Natural killer cell (primary cell): ENCODE measurements at regions not wholly inside any gene's neighbourhood (a gene's known extent, or its start where the extent isn't known, plus 50 kb on each side); places are given as distances from the start of the nearest gene placed in this dataset.

Experiments used
- ATAC-seq, 3 donors: fragments of 150-1000 bp in 2 of 3; fragments of 200-7000 bp in 1 of 3; cut with Tn5 transposase; 1 replicate in 1 of 3; 2 replicates in 2 of 3; pipeline ENCODE4 v1.10.0; 2021; ENCODE audit warnings: mild to moderate bottlenecking in 2 of 3, moderate library complexity in 2 of 3
- DNase-seq, 2 donors: peaks; one replicate each; pipeline versions ENCODE4 v3.0.0 to v3.0.0-alpha.2; 2013 to 2021; ENCODE audit warnings: mixed read lengths in 1 of 2
- H3K27ac ChIP-seq: one replicate; pipeline ENCODE4 v1.5.1; 2013; ENCODE audit warnings: mild to moderate bottlenecking, low read length
- H3K27me3 ChIP-seq: one replicate; pipeline ENCODE4 v1.6.1; 2013; ENCODE audit warnings: low read length; ENCODE audit not compliant: control insufficient read depth, insufficient read depth
- H3K36me3 ChIP-seq: one replicate; pipeline ENCODE4 v1.6.1; 2013; ENCODE audit warnings: low read length; ENCODE audit not compliant: control insufficient read depth, insufficient read depth
- H3K4me1 ChIP-seq: one replicate; pipeline ENCODE4 v1.6.1; 2013; ENCODE audit warnings: low read length; ENCODE audit not compliant: control insufficient read depth, insufficient read depth
- H3K4me3 ChIP-seq: one replicate; pipeline ENCODE4 v1.5.1; 2013; ENCODE audit warnings: low read length
- H3K9me3 ChIP-seq: one replicate; pipeline ENCODE4 v1.6.1; 2013; ENCODE audit warnings: low read length; ENCODE audit not compliant: control insufficient read depth, insufficient read depth
- H3K27ac Mint-ChIP-seq, 2 donors: one replicate each; pipeline ENCODE4 v1.8.0; 2022; ENCODE audit warnings: mild to moderate bottlenecking in 2 of 2, mixed read lengths in 2 of 2, moderate library complexity in 1 of 2
- H3K27me3 Mint-ChIP-seq, 2 donors: one replicate each; pipeline ENCODE4 v1.8.0; 2022; ENCODE audit warnings: low read depth in 2 of 2, mixed read lengths in 2 of 2
- H3K36me3 Mint-ChIP-seq: one replicate; pipeline ENCODE4 v1.8.0; 2022; ENCODE audit warnings: mixed read lengths
- H3K4me1 Mint-ChIP-seq, 2 donors: one replicate each; pipeline ENCODE4 v1.8.0; 2022; ENCODE audit warnings: mixed read lengths in 2 of 2
- H3K4me3 Mint-ChIP-seq: one replicate; pipeline ENCODE4 v1.8.0; 2022; ENCODE audit warnings: mild to moderate bottlenecking, moderate library complexity, mixed read lengths
- H3K9me3 Mint-ChIP-seq, 2 donors: one replicate each; pipeline ENCODE4 v1.8.0; 2022; ENCODE audit warnings: mixed read lengths in 2 of 2
- WGBS: methylation state at CpG from one replicate; pipeline ENCODE4 v1.1.7; 2013; ENCODE audit warnings: missing lambda C conversion rate; ENCODE audit not compliant: insufficient coverage; 5-methylcytosine and 5-hydroxymethylcytosine counted together
- intact Hi-C: fragments of 100-400 bp; cut with micrococcal nuclease; formaldehyde crosslinking; loops from one replicate; pipeline ENCODE4 v1.14.2; 2022
- TF ChIP-seq, protein P1 (sequence below): fragments of 200-600 bp; IDR thresholded peaks from one replicate; pipeline ENCODE4 v1.8.0; 2022; ENCODE audit warnings: antibody characterized with exemption

DNA sequence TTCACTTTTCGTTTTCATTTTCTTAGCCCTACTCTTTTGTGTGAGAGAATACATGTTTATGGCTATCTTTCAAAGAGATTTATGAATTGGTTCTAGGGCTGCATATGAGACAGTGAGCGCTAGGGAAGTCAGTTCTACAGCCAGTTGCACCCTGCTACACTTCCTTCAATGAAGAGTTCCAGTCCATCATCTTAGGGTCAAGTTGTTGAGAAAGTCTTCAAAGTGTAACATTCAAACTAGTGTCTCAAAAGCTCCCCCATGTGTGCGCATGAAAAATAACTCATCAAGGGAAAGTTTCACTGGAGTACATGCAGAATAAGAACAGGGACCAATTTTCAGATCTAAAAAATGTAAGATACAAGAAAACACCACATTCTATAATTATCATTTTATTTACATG lies 317.2 kb downstream of the DEPDC1B start:
- no peaks in the 10 kb centered on the region for H3K36me3 Mint-ChIP-seq
- intact Hi-C loops, result no loop called here
- 38% methylated on average over 3 of the region's 3 CpGs for WGBS

DNA sequence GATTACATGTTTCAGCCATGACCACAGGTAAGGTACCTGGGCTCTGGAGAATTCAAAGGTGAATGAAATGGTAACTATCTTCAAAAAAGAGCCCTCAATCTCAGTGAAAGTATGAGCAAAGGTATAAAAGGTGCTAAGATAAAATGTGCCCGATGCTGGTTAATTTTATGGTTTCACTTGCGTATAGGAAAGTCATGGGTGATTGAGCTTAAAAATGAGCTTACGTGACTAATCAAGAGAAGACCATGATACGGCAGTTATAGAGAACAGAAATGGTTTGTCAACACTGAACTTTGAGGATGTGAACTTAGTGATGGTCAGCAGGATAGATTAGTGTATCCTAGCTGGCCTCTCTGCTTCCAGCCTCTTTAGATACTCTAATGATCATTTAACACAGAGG lies 320.1 kb downstream of the DEPDC1B start:
- intact Hi-C loops, result no loop called here

More for the DNA sequence above, 317.2 kb downstream of the DEPDC1B start:
- H3K4me1 ChIP-seq, result no peaks in the 10 kb centered on the region
- no peak overlapping the region for H3K4me3 ChIP-seq
- H3K36me3 ChIP-seq, result no peaks in the 10 kb centered on the region
- DNase-seq (no peak), ATAC-seq (no peak)
- H3K27ac ChIP-seq, result no peak overlapping the region
- H3K9me3 ChIP-seq, result no peaks in the 10 kb centered on the region
- Mint-ChIP-seq H3K9me3 (peaks cover 0 to 3% of the 10 kb centered on the region in 2 donors), H3K27ac (no peak overlapping the region), H3K4me3 (no peak overlapping the region), H3K27me3 (no peaks in the 10 kb centered on the region), H3K4me1 (no peaks in the 10 kb centered on the region)
- TF ChIP-seq, protein P1, sequence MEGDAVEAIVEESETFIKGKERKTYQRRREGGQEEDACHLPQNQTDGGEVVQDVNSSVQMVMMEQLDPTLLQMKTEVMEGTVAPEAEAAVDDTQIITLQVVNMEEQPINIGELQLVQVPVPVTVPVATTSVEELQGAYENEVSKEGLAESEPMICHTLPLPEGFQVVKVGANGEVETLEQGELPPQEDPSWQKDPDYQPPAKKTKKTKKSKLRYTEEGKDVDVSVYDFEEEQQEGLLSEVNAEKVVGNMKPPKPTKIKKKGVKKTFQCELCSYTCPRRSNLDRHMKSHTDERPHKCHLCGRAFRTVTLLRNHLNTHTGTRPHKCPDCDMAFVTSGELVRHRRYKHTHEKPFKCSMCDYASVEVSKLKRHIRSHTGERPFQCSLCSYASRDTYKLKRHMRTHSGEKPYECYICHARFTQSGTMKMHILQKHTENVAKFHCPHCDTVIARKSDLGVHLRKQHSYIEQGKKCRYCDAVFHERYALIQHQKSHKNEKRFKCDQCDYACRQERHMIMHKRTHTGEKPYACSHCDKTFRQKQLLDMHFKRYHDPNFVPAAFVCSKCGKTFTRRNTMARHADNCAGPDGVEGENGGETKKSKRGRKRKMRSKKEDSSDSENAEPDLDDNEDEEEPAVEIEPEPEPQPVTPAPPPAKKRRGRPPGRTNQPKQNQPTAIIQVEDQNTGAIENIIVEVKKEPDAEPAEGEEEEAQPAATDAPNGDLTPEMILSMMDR, result no peak
- no peaks in the 10 kb centered on the region for H3K27me3 ChIP-seq

DNA sequence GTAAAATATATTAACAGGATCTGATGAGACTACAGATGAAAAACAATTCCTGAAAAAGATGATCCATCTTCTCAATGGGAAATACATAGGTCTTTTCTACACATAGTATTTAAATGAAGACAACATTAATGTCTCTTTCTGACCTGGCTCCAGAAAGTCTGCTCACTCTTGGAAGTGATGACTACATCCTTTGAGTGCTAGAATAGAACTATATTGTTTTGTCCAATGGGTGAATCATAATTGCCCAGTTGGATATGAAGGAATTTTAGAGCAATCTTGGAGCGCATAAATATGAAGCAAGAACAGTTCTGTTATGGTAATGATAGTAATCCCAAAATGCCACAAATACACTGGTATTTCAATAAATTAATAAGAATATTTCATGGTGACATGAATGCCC lies 322.1 kb downstream of the DEPDC1B start:
- intact Hi-C loops, result no loop called here
- no peaks in the 10 kb centered on the region for H3K4me1 Mint-ChIP-seq
- TF ChIP-seq, protein P1, result no peak
- Histone ChIP-seq H3K9me3 (no peaks in the 10 kb centered on the region), H3K4me1 (no peaks in the 10 kb centered on the region), H3K4me3 (no peak overlapping the region), H3K36me3 (no peaks in the 10 kb centered on the region), H3K27ac (no peak overlapping the region), H3K27me3 (no peaks in the 10 kb centered on the region)
- no peak for DNase-seq
- peaks cover 3 to 7% of the 10 kb centered on the region in 2 donors for H3K9me3 Mint-ChIP-seq
- ATAC-seq, result no peak
- H3K36me3 Mint-ChIP-seq, result no peaks in the 10 kb centered on the region
- no peak overlapping the region for H3K4me3 Mint-ChIP-seq
- H3K27ac Mint-ChIP-seq, result no peak overlapping the region
- WGBS, result 100% methylated on average over 1 of the region's 1 CpG
- no peaks in the 10 kb centered on the region for H3K27me3 Mint-ChIP-seq

More for the DNA sequence above, 320.1 kb downstream of the DEPDC1B start:
- H3K4me1 ChIP-seq, result no peaks in the 10 kb centered on the region
- Mint-ChIP-seq H3K27me3 (no peaks in the 10 kb centered on the region), H3K36me3 (no peaks in the 10 kb centered on the region), H3K4me1 (no peaks in the 10 kb centered on the region), H3K4me3 (no peak overlapping the region), H3K9me3 (peaks cover 5% of the 10 kb centered on the region in 2 donors), H3K27ac (no peak overlapping the region)
- no peaks in the 10 kb centered on the region for H3K27me3 ChIP-seq
- TF ChIP-seq, protein P1, result no peak
- no peak overlapping the region for H3K4me3 ChIP-seq
- H3K9me3 ChIP-seq, result no peaks in the 10 kb centered on the region
- no peak for DNase-seq
- no peaks in the 10 kb centered on the region for H3K36me3 ChIP-seq
- WGBS, result 84% methylated on average over 4 of the region's 4 CpGs
- no peak for ATAC-seq
- H3K27ac ChIP-seq, result no peak overlapping the region

DNA sequence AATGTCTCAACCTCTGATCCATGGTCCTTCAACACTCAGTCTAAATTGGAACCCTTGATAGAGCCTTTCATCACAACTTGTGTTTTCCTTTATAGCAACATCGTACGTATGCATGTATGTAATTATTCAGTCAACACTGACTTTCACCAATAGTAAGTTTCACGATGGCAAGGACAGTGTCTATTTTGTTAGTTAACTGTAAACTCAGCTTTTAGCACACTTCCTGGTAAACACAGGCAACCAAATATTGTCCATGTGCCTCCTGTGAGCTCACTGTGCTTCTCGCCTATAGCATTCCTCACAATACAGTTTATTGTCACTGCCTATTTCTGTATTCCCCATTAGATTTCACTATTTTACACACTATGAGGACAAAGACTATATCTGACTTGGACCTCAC lies 323.1 kb downstream of the DEPDC1B start:
- H3K36me3 Mint-ChIP-seq, result no peaks in the 10 kb centered on the region
- TF ChIP-seq, protein P1, result no peak
- H3K4me3 Mint-ChIP-seq, result no peak overlapping the region

More for the DNA sequence above, 323.1 kb downstream of the DEPDC1B start:
- intact Hi-C loops, result no loop called here
- no peaks in the 10 kb centered on the region for H3K27me3 ChIP-seq
- DNase-seq (no peak), ATAC-seq (no peak)
- no peak overlapping the region for H3K4me3 ChIP-seq
- H3K27ac ChIP-seq, result no peak overlapping the region
- Mint-ChIP-seq H3K27ac (no peak overlapping the region), H3K27me3 (no peaks in the 10 kb centered on the region), H3K4me1 (no peaks in the 10 kb centered on the region), H3K9me3 (peaks cover 5 to 7% of the 10 kb centered on the region in 2 donors)
- H3K9me3 ChIP-seq, result no peaks in the 10 kb centered on the region
- H3K36me3 ChIP-seq, result no peaks in the 10 kb centered on the region
- H3K4me1 ChIP-seq, result no peaks in the 10 kb centered on the region
- 97% methylated on average over 4 of the region's 4 CpGs for WGBS
